Amniotic epithelial cell (primary cell): ENCODE measurements at regions not wholly inside any gene's neighbourhood (a gene's known extent, or its start where the extent isn't known, plus 50 kb on each side); places are given as distances from the start of the nearest gene placed in this dataset.
A peak's percentile ranks its signal among the peaks of the same experiment; 100 is the strongest.
"Not testable (repeated sequence)": the region's sequence is repeated elsewhere in the genome, so short reads cannot be mapped to it uniquely, and the experiment has no call there.

Experiments used
- DNase-seq: peaks from one replicate; pipeline ENCODE4 v3.0.0-alpha.2; 2010; ENCODE audit warnings: low read depth

GRCh38 chr1:208347191-208347590 is 103.0 kb upstream of the PLXNA2 start:
- no peak for DNase-seq

DNA sequence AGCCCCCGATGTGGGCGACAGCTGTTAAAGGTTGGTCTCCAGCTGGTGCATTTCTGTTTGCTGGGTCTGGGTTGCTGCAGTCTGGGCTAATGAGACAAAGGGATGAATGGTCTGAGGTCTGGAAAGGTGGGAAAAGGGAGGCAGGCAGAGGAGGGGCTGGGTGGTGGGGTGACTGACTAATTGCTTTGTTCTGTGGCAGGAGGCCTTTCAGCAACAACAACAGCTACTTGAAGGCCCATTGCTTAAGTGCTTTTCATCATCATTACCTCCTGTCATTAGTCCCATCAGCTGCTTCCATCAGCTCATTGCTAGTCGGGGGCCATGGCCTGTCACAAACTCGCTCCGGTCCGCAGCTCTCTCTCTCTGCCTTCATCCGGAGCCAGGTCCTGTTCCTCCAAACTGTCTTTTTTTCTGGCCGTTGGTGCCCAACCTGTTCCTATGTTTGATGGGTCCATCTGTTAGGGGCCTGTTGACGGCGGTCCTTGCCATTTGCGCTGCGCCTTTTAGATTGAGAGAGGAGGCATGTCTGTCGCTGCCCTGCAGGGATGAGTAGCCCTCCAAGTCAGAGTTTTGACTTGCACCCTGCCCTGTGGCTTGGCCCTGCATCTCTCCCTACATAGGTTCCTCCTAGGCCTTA is 105.6 kb upstream of the PLXNA2 start:
- no peak for DNase-seq

DNA sequence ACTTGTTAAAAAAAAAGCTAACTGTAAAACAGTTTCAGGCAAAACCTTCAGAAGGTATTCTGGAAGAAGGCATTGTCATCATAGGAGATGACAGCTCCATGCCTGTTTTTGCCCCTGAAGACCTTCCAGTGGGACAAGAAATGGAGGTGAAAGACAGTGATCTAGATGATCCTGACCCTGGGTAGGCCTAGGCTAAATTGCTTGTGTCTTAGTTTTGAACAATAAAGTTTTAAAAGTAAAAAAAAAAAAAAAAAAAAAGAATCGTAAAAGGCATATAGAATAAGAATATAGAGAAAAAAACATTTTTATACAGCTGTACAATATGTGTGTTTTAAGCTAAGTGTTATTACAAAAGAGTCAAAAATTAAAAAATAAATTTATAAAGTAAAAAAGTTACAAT is 106.6 kb upstream of the PLXNA2 start:
- DNase-seq, result no peak

GRCh38 chr1:208351838-208352237 is 107.7 kb upstream of the PLXNA2 start:
- DNase-seq, result no peak

GRCh38 chr1:208353797-208354196 is 109.6 kb upstream of the PLXNA2 start:
- DNase-seq, result not testable (repeated sequence)

GRCh38 chr1:208357644-208358507 is 113.7 kb upstream of the PLXNA2 start:
- DNase-seq, result no peak

DNA sequence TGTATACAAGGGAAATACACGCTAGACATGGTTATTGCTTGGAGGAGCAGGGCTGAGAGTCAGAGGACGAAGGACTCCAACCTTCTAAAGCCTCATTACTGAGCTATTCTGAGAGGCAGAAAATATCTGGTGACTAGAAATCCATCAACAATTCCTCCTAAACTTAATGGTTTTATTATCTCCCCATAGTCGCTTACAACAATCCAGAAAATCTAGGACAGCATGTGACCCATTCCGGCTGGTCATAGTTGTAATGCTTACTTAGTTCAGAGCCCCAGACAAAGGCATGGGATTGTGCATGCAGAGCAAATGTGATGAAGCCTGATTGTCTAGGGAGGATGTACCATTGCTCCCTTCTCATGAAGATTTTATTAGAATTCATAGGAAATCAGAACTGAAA is 114.5 kb upstream of the PLXNA2 start:
- no peak for DNase-seq

DNA sequence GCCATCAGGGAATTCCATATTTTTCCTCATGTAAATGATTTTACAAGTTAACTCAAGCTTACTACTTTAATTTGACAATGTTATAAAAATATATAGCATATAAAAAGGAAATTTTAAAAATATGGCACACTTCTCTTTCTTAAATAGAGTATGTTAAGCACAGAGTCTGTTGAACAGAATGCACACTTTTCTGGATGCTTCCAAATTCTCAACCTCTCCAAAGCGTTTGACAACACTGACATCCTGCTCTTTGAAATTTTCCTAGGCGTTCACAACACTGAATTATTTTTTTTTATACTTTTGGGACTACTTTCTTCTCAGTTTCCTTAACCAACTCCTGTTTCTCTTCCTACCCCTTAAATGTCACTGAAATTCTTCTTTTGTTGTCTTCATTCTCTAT is 117.8 kb upstream of the PLXNA2 start:
- DNase-seq, result no peak

DNA sequence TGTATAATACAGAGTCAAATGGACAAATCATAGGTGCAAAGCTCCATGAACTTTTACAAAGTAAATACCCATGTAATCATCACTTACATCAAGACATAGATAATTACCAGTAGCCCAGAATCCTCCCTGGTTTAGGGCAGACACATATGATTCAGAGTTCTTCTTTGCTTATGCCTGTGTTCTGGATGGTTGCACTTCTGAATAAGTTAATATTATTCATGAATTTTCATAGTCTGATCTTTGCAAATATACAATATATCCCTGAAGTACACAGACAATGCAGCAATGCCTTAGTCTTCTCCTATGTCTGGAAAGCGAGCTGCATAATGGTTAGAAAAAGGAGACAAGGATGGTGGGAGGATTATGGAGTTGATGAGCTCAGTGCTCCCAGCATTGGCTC is 122.4 kb upstream of the PLXNA2 start:
- DNase-seq, result no peak

GRCh38 chr1:208369045-208369444 is 124.9 kb upstream of the PLXNA2 start:
- no peak for DNase-seq

DNA sequence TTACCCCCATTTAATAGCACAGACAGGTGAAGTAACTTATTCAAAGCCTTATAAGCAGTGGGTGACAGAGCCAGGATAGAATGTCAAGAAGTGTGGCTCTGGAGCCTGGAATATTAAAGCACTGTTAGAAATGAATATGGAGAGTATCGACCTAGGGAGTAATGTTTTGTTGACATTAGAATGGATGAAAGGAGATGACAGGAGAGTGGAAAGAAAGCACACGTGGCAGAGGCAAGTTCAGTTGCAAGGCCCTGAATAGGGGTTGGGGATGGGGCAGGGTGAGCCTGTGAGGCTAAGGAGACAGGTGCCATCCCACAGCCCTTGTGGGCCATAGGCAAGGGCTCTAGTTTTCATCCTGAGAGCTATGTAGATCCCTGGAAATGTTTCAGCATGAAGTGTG is 125.5 kb upstream of the PLXNA2 start:
- DNase-seq, result no peak

DNA sequence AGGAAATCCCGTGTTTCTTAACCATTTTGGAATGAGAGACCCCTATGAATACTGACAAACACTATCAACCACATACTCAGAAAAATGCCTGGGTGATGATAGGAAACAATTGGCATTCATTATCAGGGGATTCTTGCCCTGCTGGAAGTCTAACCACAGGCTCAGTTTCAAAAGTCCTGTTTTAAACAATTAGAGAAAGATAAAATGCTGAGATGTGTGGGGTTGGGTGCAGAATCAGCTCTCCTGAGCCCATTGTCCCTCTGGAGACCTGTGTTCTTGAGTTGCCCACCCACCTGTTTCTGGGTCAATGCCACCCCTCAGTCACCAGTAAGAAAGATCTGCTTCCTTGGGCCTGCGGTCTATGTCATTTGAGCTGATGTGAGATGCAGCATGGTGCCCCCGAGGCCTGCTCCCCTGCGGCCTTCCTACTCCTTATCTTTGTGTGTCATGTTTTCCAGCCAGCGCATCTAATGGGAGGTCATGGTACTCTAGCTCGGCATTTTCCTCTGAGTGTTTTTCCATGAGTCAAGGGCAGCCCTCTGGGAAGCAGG is 130.3 kb upstream of the PLXNA2 start:
- DNase-seq, result peak; percentile 2

GRCh38 chr1:208381481-208381880 is 137.3 kb upstream of the PLXNA2 start:
- DNase-seq, result no peak

DNA sequence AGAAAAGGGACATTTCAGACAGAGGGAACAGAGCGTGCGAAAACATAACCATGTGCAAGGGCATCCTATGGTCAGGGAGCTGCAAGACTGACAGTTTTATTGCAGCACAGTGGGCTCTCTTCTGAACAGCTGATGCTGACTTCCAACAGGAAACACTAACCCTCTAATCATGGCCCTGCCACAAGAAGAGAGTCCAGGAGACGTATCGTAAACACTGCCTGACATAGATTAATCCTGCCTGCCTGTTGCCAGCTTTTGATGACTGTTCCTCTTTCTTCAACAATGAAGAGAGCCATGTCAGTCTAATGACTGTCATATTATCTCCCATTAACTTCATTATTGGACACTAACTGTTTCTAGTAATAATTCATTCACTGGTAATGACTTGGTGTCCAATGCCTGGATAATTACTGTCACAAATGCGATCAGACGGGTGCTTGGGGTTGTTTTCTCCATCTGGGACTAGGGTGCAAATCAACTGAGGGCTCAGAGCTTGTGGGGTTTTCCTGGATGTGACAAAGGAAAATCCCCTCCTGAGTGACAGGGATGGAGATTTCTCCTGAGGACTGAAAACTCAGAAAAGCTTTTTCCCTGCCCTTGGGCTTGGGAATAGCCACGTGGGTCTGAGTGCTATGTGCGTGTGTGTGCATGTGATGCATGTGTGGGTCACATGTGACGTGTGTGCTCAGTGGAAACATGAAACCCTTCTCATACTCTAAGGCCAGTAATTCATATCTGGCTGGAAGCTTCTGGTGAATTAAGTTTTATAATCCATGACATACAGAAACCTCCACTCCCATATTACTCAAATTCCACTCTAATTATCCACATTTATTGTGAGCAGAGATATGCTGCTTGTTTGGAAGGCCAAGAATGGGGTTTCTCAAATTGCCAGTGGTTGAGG is 144.0 kb upstream of the PLXNA2 start:
- no peak for DNase-seq

- DNase-seq, result no peak
Measured at GRCh38 chr1:208393416-208393815, 149.2 kb upstream of the PLXNA2 start.

DNA sequence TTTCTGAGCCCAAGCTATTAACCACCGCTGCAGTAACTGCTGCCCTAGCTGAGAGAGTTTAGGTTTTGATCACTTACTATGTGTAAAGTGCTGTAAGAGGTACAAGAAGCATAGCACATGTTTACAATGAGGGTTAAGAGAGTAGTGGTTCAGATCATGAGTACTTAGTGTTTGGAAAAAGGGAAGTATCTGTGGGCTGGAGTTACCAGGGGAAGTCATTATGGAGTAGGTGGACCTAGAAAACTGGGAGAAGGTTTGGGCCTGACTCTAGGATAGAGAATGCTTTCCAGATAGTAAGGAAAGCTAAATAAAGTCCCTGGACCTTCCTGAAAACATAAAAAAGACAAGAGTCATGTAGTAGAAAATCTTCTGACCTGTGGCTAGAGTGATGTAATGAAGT is 149.6 kb upstream of the PLXNA2 start:
- DNase-seq, result no peak

DNA sequence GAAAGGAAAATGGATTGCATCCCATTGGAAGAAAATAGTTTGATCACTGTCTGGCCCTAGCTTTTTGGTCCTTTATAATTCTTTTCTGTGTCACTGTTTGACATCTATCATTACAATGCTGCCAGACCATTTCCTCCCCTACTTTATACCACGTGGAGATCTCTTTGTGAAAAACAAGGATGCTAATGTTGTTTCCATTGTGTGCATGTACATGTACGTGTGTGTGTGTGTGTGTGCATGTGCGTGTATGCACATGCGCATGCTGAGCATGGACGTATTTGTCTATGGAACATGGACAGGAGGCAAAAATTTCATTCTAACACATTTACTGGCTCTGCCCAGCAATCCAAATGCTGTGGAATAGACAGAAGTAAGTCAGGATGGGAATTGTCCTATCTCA is 153.1 kb upstream of the PLXNA2 start:
- no peak for DNase-seq

GRCh38 chr1:208405014-208405413 is 160.8 kb upstream of the PLXNA2 start:
- no peak for DNase-seq

- DNase-seq, result no peak
Measured at GRCh38 chr1:208409176-208409575, 165.0 kb upstream of the PLXNA2 start.

DNA sequence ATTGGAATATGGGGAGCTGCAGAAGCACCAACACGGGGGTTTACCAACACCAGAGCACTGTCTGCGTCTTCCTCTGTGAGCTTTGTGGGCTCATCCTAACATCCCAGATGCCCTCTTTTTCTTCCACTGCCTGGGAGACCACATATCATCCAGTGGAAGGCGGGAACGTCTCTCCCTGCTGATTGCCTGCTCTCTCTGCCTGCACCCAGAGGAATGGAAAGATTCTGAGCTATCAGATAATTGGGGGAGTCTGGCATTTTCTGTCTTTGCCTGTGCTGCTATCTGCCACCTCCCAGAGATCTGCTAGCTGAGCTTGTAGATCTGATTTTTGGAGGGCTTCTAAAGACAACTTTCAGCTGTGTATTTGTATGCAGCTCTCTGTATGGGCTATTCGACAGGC is 166.2 kb upstream of the PLXNA2 start:
- DNase-seq, result no peak

DNA sequence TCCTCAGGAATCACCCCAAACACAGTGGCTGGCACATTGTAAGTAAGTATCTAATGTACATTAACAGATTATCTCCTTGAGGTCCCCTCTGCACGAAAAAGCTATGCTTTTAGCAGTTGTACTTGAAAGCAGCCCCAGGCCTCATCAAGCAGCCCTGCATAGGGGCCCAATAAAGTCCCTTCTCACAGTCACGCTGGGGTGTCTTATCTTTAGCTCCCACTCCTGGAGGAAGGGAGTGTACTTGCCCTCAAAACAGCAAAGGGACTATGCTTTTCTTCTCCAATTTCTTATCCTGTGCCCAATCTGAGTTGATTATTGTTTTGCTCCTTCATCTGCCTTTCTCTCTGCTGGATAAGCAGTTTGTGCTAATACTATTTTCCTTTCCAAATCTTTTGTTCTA is 168.8 kb upstream of the PLXNA2 start:
- no peak for DNase-seq

DNA sequence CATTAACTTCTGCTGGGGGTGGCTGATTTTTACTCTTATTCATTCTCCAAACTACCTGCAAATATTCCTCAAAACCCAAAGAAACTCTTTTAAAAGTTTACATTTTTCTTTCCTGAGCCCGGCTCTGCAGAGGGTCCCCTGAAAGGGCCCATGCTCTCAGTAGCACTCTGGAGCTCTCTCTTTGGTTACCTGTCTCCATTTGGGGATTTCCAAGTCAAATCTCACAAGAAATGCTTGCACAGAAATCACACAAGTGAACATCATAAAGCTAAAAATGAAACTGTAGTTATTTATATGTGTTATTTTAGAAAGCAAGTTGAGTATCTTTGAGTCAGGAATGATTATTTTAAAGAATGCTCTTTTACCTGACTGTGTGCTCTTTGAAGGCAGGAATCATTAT is 174.5 kb upstream of the PLXNA2 start:
- no peak for DNase-seq
